Esophagus muscularis mucosa (tissue), 4 donors: ENCODE measurements at regions not wholly inside any gene's neighbourhood (a gene's known extent, or its start where the extent isn't known, plus 50 kb on each side); places are given as distances from the start of the nearest gene placed in this dataset.

Source experiments
- EP300 ChIP-seq: sonication (generic); formaldehyde crosslinking; IDR thresholded peaks from one replicate; pipeline ENCODE4 v1.6.1; 2017; ENCODE audit warnings: antibody characterized with exemption
- POLR2AphosphoS5 ChIP-seq, 2 donors: sonication (generic); formaldehyde crosslinking; IDR thresholded peaks; one replicate each; pipeline ENCODE4 v1.6.1; 2017; ENCODE audit warnings: antibody characterized with exemption in 2 of 2
- TF ChIP-seq, protein P1 (sequence below), 3 experiments: fragments of 200-600 bp in 2 of 3; fragments of 450-650 bp in 1 of 3; sonication (generic) in 2 of 3; IDR thresholded peaks; one replicate each; pipeline ENCODE4 v1.5.1; 2017 to 2019; ENCODE audit warnings: antibody characterized with exemption in 3 of 3, mild to moderate bottlenecking in 2 of 3, moderate library complexity in 1 of 3

GRCh38 chrX:39577206-39577984, 520.4 kb downstream of the BCOR start:
- TF ChIP-seq, protein P1, sequence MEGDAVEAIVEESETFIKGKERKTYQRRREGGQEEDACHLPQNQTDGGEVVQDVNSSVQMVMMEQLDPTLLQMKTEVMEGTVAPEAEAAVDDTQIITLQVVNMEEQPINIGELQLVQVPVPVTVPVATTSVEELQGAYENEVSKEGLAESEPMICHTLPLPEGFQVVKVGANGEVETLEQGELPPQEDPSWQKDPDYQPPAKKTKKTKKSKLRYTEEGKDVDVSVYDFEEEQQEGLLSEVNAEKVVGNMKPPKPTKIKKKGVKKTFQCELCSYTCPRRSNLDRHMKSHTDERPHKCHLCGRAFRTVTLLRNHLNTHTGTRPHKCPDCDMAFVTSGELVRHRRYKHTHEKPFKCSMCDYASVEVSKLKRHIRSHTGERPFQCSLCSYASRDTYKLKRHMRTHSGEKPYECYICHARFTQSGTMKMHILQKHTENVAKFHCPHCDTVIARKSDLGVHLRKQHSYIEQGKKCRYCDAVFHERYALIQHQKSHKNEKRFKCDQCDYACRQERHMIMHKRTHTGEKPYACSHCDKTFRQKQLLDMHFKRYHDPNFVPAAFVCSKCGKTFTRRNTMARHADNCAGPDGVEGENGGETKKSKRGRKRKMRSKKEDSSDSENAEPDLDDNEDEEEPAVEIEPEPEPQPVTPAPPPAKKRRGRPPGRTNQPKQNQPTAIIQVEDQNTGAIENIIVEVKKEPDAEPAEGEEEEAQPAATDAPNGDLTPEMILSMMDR (IDR thresholded peaks at IDR 0.05), result no peak
- TF ChIP-seq POLR2AphosphoS5 (IDR thresholded peaks at IDR 0.05) (no peak), EP300 (no peak)
